HepG2 (cell line): ENCODE measurements at regions not wholly inside any gene's neighbourhood (a gene's known extent, or its start where the extent isn't known, plus 50 kb on each side); places are given as distances from the start of the nearest gene placed in this dataset.

Experiments
- ATAC-seq: fragments of 200-7000 bp; cut with Tn5 transposase; 3 replicates; pipeline ENCODE4 v1.9.1; 2020; ENCODE audit warnings: mild to moderate bottlenecking, moderate library complexity
- BruUV-seq: library from RNA; stranded (reverse); fragments of 400-500 nt; replicated peaks from 2 replicates; lab custom pipeline; 2021; lab: Mats Ljungman, UMichigan
- CTCF ChIA-PET: fragments of 300-600 bp; formaldehyde crosslinking; extraction: SDS; loops from one replicate; lab custom pipeline; 2021; ENCODE audit warnings: low total read pairs, inconsistent platforms, low intra/inter-chr PET ratio; lab: Yijun Ruan, JAX
- POLR2A ChIA-PET: fragments of 350-600 bp; sonication (Branson Sonifier 250); formaldehyde crosslinking; loops from one replicate; lab custom pipeline; 2020; ENCODE audit warnings: antibody characterized with exemption, inconsistent platforms; lab: Yijun Ruan, JAX
- DNase-seq: peaks from one replicate; pipeline ENCODE4 v3.0.0-alpha.2; 2015; ENCODE audit warnings: low spot score
- FAIRE-seq: peaks from 3 replicates; lab custom pipeline; 2011; peaks lifted over from hg19 to GRCh38; lab: Jason Lieb, UNC
- H2AFZ ChIP-seq: one replicate; pipeline ENCODE4 v1.6.1; 2011; ENCODE audit warnings: low read length, inconsistent platforms
- H3K27ac ChIP-seq: fragments of 300-600 bp; 3 replicates; pipeline ENCODE4 v1.8.0; 2011; ENCODE audit warnings: mixed run types, mild to moderate bottlenecking, mixed read lengths, low read length, inconsistent platforms; ENCODE audit not compliant: insufficient read depth; ENCODE audit errors: extremely low read length
- H3K27me3 ChIP-seq, 2 experiments: fragments of 200-600 bp in 1 of 2; 2 replicates in 1 of 2; 3 replicates in 1 of 2; pipeline versions ENCODE4 v1.6.0 to v1.8.0; 2011; ENCODE audit warnings: low read length in 2 of 2, mild to moderate bottlenecking in 2 of 2, moderate library complexity in 2 of 2, inconsistent platforms in 1 of 2; ENCODE audit not compliant: insufficient read depth in 2 of 2, control insufficient read depth in 1 of 2
- H3K36me3 ChIP-seq, 2 experiments: fragments of 200-600 bp in 1 of 2; replicated peaks in 1 of 2; 2 replicates in 1 of 2; 3 replicates in 1 of 2; pipeline versions ENCODE4 v1.5.1 to v1.8.0; 2011; ENCODE audit warnings: low read length in 2 of 2, inconsistent platforms in 1 of 2; ENCODE audit not compliant: insufficient read depth in 2 of 2, control insufficient read depth in 1 of 2
- H3K4me1 ChIP-seq: 2 replicates; pipeline ENCODE4 v1.5.1; 2012; ENCODE audit warnings: low read length, inconsistent platforms; ENCODE audit not compliant: insufficient read depth
- H3K4me2 ChIP-seq: 2 replicates; pipeline ENCODE4 v1.6.0; 2011; ENCODE audit warnings: low read depth, low read length, inconsistent platforms
- H3K4me3 ChIP-seq, 3 experiments: fragments of 200-600 bp in 1 of 3; sonication (generic), shearing (Covaris generic) in 1 of 3; replicated peaks in 1 of 3; 2 replicates each; pipeline ENCODE4 v1.5.1; 2011 to 2016; ENCODE audit warnings: low read length in 3 of 3, inconsistent platforms in 2 of 3, low read depth in 2 of 3, mild to moderate bottlenecking in 2 of 3, control low read depth in 1 of 3, mixed read lengths in 1 of 3; ENCODE audit not compliant: insufficient read depth in 1 of 3
- H3K79me2 ChIP-seq: one replicate; pipeline ENCODE4 v1.6.1; 2011; ENCODE audit warnings: low read length, inconsistent platforms; ENCODE audit not compliant: insufficient read depth
- H3K9ac ChIP-seq: 2 replicates; pipeline ENCODE4 v1.6.0; 2011; ENCODE audit warnings: mild to moderate bottlenecking, low read depth, low read length, inconsistent platforms; ENCODE audit not compliant: insufficient read depth
- H3K9me3 ChIP-seq: 2 replicates; pipeline ENCODE4 v1.5.1; 2012; ENCODE audit warnings: mild to moderate bottlenecking, low read length
- H4K20me1 ChIP-seq: 2 replicates; pipeline ENCODE4 v1.6.0; 2011; ENCODE audit warnings: inconsistent platforms, mild to moderate bottlenecking, low read length, moderate library complexity; ENCODE audit not compliant: insufficient read depth
- FOXM1 ChIP-seq: sonication (generic); formaldehyde crosslinking; IDR thresholded peaks from 2 replicates; pipeline ENCODE4 v1.5.0; 2020; ENCODE audit warnings: missing genetic modification reagents
- ZNF260 ChIP-seq: sonication (generic); formaldehyde crosslinking; IDR thresholded peaks from 2 replicates; pipeline ENCODE4 v1.4.0; 2020; ENCODE audit warnings: missing genetic modification reagents, low read depth, mild to moderate bottlenecking, borderline replicate concordance
- ZNF468 ChIP-seq: sonication (generic); formaldehyde crosslinking; IDR thresholded peaks from 2 replicates; pipeline ENCODE4 v1.8.0; 2022; ENCODE audit warnings: mild to moderate bottlenecking, moderate library complexity, missing genetic modification reagents
- ZNF543 ChIP-seq: sonication (generic); formaldehyde crosslinking; IDR thresholded peaks from 2 replicates; pipeline ENCODE4 v1.4.0; 2020; ENCODE audit warnings: mild to moderate bottlenecking, missing genetic modification reagents
- ZNF605 ChIP-seq: sonication (generic); formaldehyde crosslinking; IDR thresholded peaks from 2 replicates; pipeline ENCODE4 v1.8.0; 2022; ENCODE audit warnings: mild to moderate bottlenecking, missing genetic modification reagents
- ZNF678 ChIP-seq: sonication (generic); formaldehyde crosslinking; IDR thresholded peaks from 2 replicates; pipeline ENCODE4 v1.4.0; 2020; ENCODE audit warnings: mild to moderate bottlenecking, missing genetic modification reagents
- WGBS: methylation state at CpG from one replicate; pipeline ENCODE4 v1.1.6; 2017; ENCODE audit warnings: low lambda C conversion rate; 5-methylcytosine and 5-hydroxymethylcytosine counted together
- in situ Hi-C: cut with HindIII; loops from 2 replicates; pipeline ENCODE4 v1.10.0; 2017; ENCODE audit warnings: low pct_unique_long_range_greater_than_20kb; ENCODE audit not compliant: extremely low pct_ligation_motif_present
- intact Hi-C: fragments of 100-400 bp; cut with micrococcal nuclease; formaldehyde crosslinking; loops from one replicate; pipeline ENCODE4 v1.10.0; 2022; ENCODE audit not compliant: unreplicated experiment
- TF ChIP-seq, protein P1 (sequence below): sonication (generic); formaldehyde crosslinking; IDR thresholded peaks from 2 replicates; pipeline ENCODE4 v1.5.0; 2020; ENCODE audit warnings: mild to moderate bottlenecking, missing genetic modification reagents, borderline replicate concordance
- TF ChIP-seq, protein P2 (sequence below): sonication (generic); formaldehyde crosslinking; IDR thresholded peaks from 2 replicates; pipeline ENCODE4 v1.9.0; 2021; ENCODE audit warnings: mild to moderate bottlenecking, missing genetic modification reagents

DNA sequence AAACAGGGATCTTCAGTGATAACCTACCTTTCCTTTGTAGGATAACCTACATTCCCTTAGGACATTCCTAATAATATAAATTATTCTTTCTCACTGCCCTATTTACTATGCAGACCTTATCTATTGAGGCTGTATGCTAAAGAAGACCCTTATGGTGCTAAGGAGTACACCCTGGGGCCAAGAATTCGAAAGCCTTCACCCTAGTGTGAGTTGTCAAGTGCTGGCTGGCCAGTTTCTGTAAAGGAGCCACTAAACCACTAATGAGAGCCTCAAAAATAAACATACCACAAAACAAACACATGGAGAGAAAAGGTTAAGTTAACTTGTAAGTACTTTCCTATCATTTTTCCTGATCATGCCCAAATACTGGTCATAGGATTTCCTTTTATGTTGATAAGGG lies 315.0 kb upstream of the CAMK1G start (continued):
- TF ChIP-seq FOXM1 (CRISPR knock-in tag) (no peak), ZNF468 (CRISPR knock-in tag) (no peak)
- TF ChIP-seq, protein P1, sequence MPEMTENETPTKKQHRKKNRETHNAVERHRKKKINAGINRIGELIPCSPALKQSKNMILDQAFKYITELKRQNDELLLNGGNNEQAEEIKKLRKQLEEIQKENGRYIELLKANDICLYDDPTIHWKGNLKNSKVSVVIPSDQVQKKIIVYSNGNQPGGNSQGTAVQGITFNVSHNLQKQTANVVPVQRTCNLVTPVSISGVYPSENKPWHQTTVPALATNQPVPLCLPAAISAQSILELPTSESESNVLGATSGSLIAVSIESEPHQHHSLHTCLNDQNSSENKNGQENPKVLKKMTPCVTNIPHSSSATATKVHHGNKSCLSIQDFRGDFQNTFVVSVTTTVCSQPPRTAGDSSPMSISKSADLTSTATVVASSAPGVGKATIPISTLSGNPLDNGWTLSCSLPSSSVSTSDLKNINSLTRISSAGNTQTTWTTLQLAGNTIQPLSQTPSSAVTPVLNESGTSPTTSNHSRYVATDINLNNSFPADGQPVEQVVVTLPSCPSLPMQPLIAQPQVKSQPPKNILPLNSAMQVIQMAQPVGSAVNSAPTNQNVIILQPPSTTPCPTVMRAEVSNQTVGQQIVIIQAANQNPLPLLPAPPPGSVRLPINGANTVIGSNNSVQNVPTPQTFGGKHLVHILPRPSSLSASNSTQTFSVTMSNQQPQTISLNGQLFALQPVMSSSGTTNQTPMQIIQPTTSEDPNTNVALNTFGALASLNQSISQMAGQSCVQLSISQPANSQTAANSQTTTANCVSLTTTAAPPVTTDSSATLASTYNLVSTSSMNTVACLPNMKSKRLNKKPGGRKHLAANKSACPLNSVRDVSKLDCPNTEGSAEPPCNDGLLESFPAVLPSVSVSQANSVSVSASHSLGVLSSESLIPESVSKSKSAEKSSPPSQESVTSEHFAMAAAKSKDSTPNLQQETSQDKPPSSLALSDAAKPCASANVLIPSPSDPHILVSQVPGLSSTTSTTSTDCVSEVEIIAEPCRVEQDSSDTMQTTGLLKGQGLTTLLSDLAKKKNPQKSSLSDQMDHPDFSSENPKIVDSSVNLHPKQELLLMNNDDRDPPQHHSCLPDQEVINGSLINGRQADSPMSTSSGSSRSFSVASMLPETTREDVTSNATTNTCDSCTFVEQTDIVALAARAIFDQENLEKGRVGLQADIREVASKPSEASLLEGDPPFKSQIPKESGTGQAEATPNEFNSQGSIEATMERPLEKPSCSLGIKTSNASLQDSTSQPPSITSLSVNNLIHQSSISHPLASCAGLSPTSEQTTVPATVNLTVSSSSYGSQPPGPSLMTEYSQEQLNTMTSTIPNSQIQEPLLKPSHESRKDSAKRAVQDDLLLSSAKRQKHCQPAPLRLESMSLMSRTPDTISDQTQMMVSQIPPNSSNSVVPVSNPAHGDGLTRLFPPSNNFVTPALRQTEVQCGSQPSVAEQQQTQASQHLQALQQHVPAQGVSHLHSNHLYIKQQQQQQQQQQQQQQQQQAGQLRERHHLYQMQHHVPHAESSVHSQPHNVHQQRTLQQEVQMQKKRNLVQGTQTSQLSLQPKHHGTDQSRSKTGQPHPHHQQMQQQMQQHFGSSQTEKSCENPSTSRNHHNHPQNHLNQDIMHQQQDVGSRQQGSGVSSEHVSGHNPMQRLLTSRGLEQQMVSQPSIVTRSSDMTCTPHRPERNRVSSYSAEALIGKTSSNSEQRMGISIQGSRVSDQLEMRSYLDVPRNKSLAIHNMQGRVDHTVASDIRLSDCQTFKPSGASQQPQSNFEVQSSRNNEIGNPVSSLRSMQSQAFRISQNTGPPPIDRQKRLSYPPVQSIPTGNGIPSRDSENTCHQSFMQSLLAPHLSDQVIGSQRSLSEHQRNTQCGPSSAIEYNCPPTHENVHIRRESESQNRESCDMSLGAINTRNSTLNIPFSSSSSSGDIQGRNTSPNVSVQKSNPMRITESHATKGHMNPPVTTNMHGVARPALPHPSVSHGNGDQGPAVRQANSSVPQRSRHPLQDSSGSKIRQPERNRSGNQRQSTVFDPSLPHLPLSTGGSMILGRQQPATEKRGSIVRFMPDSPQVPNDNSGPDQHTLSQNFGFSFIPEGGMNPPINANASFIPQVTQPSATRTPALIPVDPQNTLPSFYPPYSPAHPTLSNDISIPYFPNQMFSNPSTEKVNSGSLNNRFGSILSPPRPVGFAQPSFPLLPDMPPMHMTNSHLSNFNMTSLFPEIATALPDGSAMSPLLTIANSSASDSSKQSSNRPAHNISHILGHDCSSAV (CRISPR knock-in tag): no peak

DNA sequence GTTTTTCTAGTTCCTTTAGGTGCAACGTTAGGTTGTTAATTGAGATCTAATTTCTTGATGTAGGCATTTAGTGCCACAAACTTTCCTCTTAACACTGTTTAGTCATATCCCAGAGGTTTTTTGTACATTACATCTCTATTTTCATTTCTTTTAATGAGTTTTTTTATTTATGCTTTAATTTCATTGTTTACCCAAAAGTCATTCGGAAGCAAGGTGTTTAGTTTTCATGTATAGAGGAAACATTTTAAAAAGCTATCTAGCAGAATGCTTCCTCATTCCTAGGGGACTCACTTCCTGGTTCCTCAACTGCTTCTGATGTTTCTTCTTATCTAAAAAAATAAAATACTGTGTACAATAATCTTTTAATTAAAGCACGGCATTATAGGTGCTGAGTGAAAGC lies 307.2 kb upstream of the CAMK1G start:
- Histone ChIP-seq H3K4me2 (no peak overlapping the region), H4K20me1 (no peaks in the 10 kb centered on the region), H3K9me3 (no peaks in the 10 kb centered on the region; the same call in 1 of the 2 replicates), H3K79me2 (no peaks in the 10 kb centered on the region), H3K4me3 (no peak overlapping the region), H3K9ac (no peak overlapping the region), H3K27ac (no peak overlapping the region), H3K27me3 (no peaks in the 10 kb centered on the region), H3K36me3 (no peaks in the 10 kb centered on the region), H3K4me1 (no peaks in the 10 kb centered on the region), H2AFZ (no peak overlapping the region)
- ChIA-PET POLR2A (no interaction called here), CTCF (no interaction called here)
- FAIRE-seq: no peak
- WGBS: 2% methylated on average over 3 of the region's 3 CpGs
- intact Hi-C loops: no loop called here
- in situ Hi-C loops: no loop called here
- no peak for DNase-seq
- no TSS peak for BruUV-seq
- ATAC-seq: no peak
- no peak for TF ChIP-seq ZNF605 (CRISPR knock-in tag)
- no peak for TF ChIP-seq ZNF678
- TF ChIP-seq ZNF260 (CRISPR knock-in tag): no peak
- TF ChIP-seq, protein P2, sequence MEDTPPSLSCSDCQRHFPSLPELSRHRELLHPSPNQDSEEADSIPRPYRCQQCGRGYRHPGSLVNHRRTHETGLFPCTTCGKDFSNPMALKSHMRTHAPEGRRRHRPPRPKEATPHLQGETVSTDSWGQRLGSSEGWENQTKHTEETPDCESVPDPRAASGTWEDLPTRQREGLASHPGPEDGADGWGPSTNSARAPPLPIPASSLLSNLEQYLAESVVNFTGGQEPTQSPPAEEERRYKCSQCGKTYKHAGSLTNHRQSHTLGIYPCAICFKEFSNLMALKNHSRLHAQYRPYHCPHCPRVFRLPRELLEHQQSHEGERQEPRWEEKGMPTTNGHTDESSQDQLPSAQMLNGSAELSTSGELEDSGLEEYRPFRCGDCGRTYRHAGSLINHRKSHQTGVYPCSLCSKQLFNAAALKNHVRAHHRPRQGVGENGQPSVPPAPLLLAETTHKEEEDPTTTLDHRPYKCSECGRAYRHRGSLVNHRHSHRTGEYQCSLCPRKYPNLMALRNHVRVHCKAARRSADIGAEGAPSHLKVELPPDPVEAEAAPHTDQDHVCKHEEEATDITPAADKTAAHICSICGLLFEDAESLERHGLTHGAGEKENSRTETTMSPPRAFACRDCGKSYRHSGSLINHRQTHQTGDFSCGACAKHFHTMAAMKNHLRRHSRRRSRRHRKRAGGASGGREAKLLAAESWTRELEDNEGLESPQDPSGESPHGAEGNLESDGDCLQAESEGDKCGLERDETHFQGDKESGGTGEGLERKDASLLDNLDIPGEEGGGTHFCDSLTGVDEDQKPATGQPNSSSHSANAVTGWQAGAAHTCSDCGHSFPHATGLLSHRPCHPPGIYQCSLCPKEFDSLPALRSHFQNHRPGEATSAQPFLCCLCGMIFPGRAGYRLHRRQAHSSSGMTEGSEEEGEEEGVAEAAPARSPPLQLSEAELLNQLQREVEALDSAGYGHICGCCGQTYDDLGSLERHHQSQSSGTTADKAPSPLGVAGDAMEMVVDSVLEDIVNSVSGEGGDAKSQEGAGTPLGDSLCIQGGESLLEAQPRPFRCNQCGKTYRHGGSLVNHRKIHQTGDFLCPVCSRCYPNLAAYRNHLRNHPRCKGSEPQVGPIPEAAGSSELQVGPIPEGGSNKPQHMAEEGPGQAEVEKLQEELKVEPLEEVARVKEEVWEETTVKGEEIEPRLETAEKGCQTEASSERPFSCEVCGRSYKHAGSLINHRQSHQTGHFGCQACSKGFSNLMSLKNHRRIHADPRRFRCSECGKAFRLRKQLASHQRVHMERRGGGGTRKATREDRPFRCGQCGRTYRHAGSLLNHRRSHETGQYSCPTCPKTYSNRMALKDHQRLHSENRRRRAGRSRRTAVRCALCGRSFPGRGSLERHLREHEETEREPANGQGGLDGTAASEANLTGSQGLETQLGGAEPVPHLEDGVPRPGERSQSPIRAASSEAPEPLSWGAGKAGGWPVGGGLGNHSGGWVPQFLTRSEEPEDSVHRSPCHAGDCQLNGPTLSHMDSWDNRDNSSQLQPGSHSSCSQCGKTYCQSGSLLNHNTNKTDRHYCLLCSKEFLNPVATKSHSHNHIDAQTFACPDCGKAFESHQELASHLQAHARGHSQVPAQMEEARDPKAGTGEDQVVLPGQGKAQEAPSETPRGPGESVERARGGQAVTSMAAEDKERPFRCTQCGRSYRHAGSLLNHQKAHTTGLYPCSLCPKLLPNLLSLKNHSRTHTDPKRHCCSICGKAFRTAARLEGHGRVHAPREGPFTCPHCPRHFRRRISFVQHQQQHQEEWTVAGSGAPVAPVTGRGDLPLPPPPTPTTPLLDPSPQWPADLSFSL: no peak
- no peak for TF ChIP-seq ZNF543
